ENCODE measurements at regions not wholly inside any gene's neighbourhood (a gene's known extent, or its start where the extent isn't known, plus 50 kb on each side); places are given as distances from the start of the nearest gene placed in this dataset.
"Not testable (repeated sequence)": the region's sequence is repeated elsewhere in the genome, so short reads cannot be mapped to it uniquely, and the experiment has no call there.

GRCh38 chr1:228847451-228847850 is 112.2 kb downstream of the RHOU start:
- TF ChIP-seq CTCF (IDR thresholded peaks at IDR 0.05); POLR2A (IDR thresholded peaks at IDR 0.05); POLR2AphosphoS5 (IDR thresholded peaks at IDR 0.05); EP300 (IDR thresholded peaks at IDR 0.05; ENCODE audit: low read depth): not testable (repeated sequence)
